Neural cell (in vitro differentiated cells): ENCODE measurements at regions not wholly inside any gene's neighbourhood (a gene's known extent, or its start where the extent isn't known, plus 50 kb on each side); places are given as distances from the start of the nearest gene placed in this dataset.
A peak's percentile ranks its signal among the peaks of the same experiment; 100 is the strongest.

Source experiments
- H2AFZ ChIP-seq: fragments of 200-600, 300-800 bp; sonication (generic), shearing (Covaris generic); 2 replicates; pipeline ENCODE4 v1.6.0; 2014; ENCODE audit warnings: low read depth, mild to moderate bottlenecking, antibody characterized with exemption, low read length, moderate library complexity
- H3F3A ChIP-seq: fragments of 200-600 bp; shearing (Covaris generic); 2 replicates; pipeline ENCODE4 v1.6.1; 2016; ENCODE audit warnings: mild to moderate bottlenecking, moderate library complexity, mixed read lengths, antibody characterized with exemption, low read length; ENCODE audit not compliant: insufficient read depth, poor library complexity, severe bottlenecking
- H3K27ac ChIP-seq: fragments of 200-600, 300-800 bp; sonication (generic), shearing (Covaris generic); 2 replicates; pipeline ENCODE4 v1.5.1; 2014; ENCODE audit warnings: mild to moderate bottlenecking, low read length, moderate library complexity
- H3K27me3 ChIP-seq: fragments of 300-800, 200-600 bp; sonication (generic), shearing (Covaris generic); 2 replicates; pipeline ENCODE4 v1.6.0; 2014; ENCODE audit warnings: mild to moderate bottlenecking, low read depth, low read length, moderate library complexity; ENCODE audit not compliant: insufficient read depth
- H3K36me3 ChIP-seq: fragments of 300-800, 200-600 bp; sonication (generic), shearing (Covaris generic); 2 replicates; pipeline ENCODE4 v1.5.1; 2014; ENCODE audit warnings: mild to moderate bottlenecking, antibody characterized with exemption, low read length, moderate library complexity; ENCODE audit not compliant: insufficient read depth
- H3K4me2 ChIP-seq: fragments of 300-800, 200-600 bp; sonication (generic), shearing (Covaris generic); 2 replicates; pipeline ENCODE4 v1.6.0; 2014; ENCODE audit warnings: mild to moderate bottlenecking, low read length
- H3K4me3 ChIP-seq: fragments of 300-800, 200-600 bp; sonication (generic), shearing (Covaris generic); 2 replicates; pipeline ENCODE4 v1.5.1; 2014; ENCODE audit warnings: mild to moderate bottlenecking, low read length, moderate library complexity
- H3K79me2 ChIP-seq: fragments of 200-600 bp; shearing (Covaris generic); replicated peaks from 2 replicates; pipeline ENCODE4 v1.6.0; 2014; ENCODE audit warnings: mild to moderate bottlenecking, low read length, moderate library complexity; ENCODE audit not compliant: insufficient read depth
- H3K9ac ChIP-seq: fragments of 300-800, 200-600 bp; sonication (generic), shearing (Covaris generic); 2 replicates; pipeline ENCODE4 v1.6.1; 2016; ENCODE audit warnings: mild to moderate bottlenecking, low read length, mixed read lengths
- H3K9me2 ChIP-seq: fragments of 200-600 bp; shearing (Covaris generic); 2 replicates; pipeline ENCODE4 v1.6.1; 2016; ENCODE audit warnings: mild to moderate bottlenecking, low read length, mixed read lengths; ENCODE audit not compliant: insufficient read depth
- H3K9me3 ChIP-seq: fragments of 200-600, 300-800 bp; sonication (generic), shearing (Covaris generic); 2 replicates; pipeline ENCODE4 v1.6.1; 2016; ENCODE audit warnings: mild to moderate bottlenecking, mixed run types, low read length, moderate library complexity, mixed read lengths
- H4K20me1 ChIP-seq: fragments of 200-600 bp; shearing (Covaris generic); 2 replicates; pipeline ENCODE4 v1.6.1; 2016; ENCODE audit warnings: mild to moderate bottlenecking, mixed run types; ENCODE audit not compliant: insufficient read depth
- CTCF ChIP-seq: fragments of 450-650 bp; IDR thresholded peaks from 2 replicates; pipeline ENCODE4 v1.5.1; 2014; ENCODE audit warnings: antibody characterized with exemption, mild to moderate bottlenecking, moderate library complexity; ENCODE audit not compliant: poor library complexity, severe bottlenecking
- EP300 ChIP-seq: fragments of 450-650 bp; conservative IDR thresholded peaks from 2 replicates; pipeline ENCODE4 v1.6.1; 2014; ENCODE audit warnings: antibody characterized with exemption, mild to moderate bottlenecking, moderate library complexity; ENCODE audit not compliant: poor library complexity, severe bottlenecking
- EZH2 ChIP-seq: fragments of 200-600, 300-800 bp; shearing (Covaris generic), sonication (generic); IDR thresholded peaks from 2 replicates; pipeline ENCODE4 v1.6.1; 2014; ENCODE audit warnings: antibody characterized with exemption, low read length, borderline replicate concordance, mild to moderate bottlenecking; ENCODE audit not compliant: insufficient read depth, poor library complexity, severe bottlenecking
- MXI1 ChIP-seq: fragments of 450-650 bp; conservative IDR thresholded peaks from 2 replicates; pipeline ENCODE4 v1.6.1; 2014; ENCODE audit warnings: antibody characterized with exemption, mild to moderate bottlenecking; ENCODE audit not compliant: poor library complexity, severe bottlenecking
- POLR2AphosphoS5 ChIP-seq: IDR thresholded peaks from 2 replicates; pipeline ENCODE4 v1.6.1; 2012
- RAD21 ChIP-seq: fragments of 450-650 bp; conservative IDR thresholded peaks from 2 replicates; pipeline ENCODE4 v1.6.1; 2014; ENCODE audit warnings: antibody characterized with exemption, mild to moderate bottlenecking, moderate library complexity
- REST ChIP-seq: IDR thresholded peaks from 2 replicates; pipeline ENCODE4 v1.6.1; 2012; ENCODE audit warnings: borderline replicate concordance
- SMC3 ChIP-seq: fragments of 450-650 bp; conservative IDR thresholded peaks from 2 replicates; pipeline ENCODE4 v1.6.1; 2014; ENCODE audit warnings: antibody characterized with exemption, mild to moderate bottlenecking, moderate library complexity; ENCODE audit not compliant: poor library complexity
- TAF1 ChIP-seq: IDR thresholded peaks from 2 replicates; pipeline ENCODE4 v1.6.1; 2012; ENCODE audit warnings: low read depth

GRCh38 chr11:82321206-82321605 lies 412.5 kb downstream of the FAM181B start:
- H3K9ac ChIP-seq: no peak overlapping the region
- no peaks in the 10 kb centered on the region for H3F3A ChIP-seq
- H3K4me3 ChIP-seq: no peak overlapping the region
- H3K9me2 ChIP-seq: no peaks in the 10 kb centered on the region
- no peaks in the 10 kb centered on the region for H3K27me3 ChIP-seq
- H3K36me3 ChIP-seq: no peaks in the 10 kb centered on the region
- H2AFZ ChIP-seq: no peak overlapping the region
- H3K79me2 ChIP-seq: no peaks in the 10 kb centered on the region
- H3K27ac ChIP-seq: no peak overlapping the region
- no peak overlapping the region for H3K4me2 ChIP-seq
- no peaks in the 10 kb centered on the region for H4K20me1 ChIP-seq
- TF ChIP-seq POLR2AphosphoS5 (no peak), MXI1 (no peak), EP300 (no peak), CTCF (no peak), TAF1 (no peak), RAD21 (no peak), EZH2 (no peak), SMC3 (no peak), REST (no peak)
- no peaks in the 10 kb centered on the region for H3K9me3 ChIP-seq

- no peak overlapping the region for H3K27ac ChIP-seq
- no peaks in the 10 kb centered on the region for H3K9me3 ChIP-seq
- H3K27me3 ChIP-seq: no peaks in the 10 kb centered on the region
- no peak overlapping the region for H3K9ac ChIP-seq
- H4K20me1 ChIP-seq: no peaks in the 10 kb centered on the region
- no peak overlapping the region for H3K4me3 ChIP-seq
- H3K79me2 ChIP-seq: no peaks in the 10 kb centered on the region
- H3F3A ChIP-seq: no peaks in the 10 kb centered on the region
- no peaks in the 10 kb centered on the region for H3K36me3 ChIP-seq
- H3K9me2 ChIP-seq: no peaks in the 10 kb centered on the region
- H3K4me2 ChIP-seq: no peak overlapping the region
- TF ChIP-seq RAD21 (peak; percentile 48), CTCF (peak; percentile 43), EZH2 (no peak), MXI1 (no peak), REST (no peak), SMC3 (peak; percentile 51), POLR2AphosphoS5 (no peak), EP300 (no peak), TAF1 (no peak)
- H2AFZ ChIP-seq: no peak overlapping the region
Observed at GRCh38 chr11:82315093-82315492, 418.6 kb downstream of the FAM181B start.
